ENCODE measurements at regions not wholly inside any gene's neighbourhood (a gene's known extent, or its start where the extent isn't known, plus 50 kb on each side); places are given as distances from the start of the nearest gene placed in this dataset.

GRCh38 chr5:58188262-58188651 lies 271.6 kb downstream of the PLK2 start:
- TF ChIP-seq CTCF (IDR thresholded peaks at IDR 0.05; ENCODE audit: low read depth, low read length, poor library complexity, severe bottlenecking) (no peak), EZH2phosphoT487 (IDR thresholded peaks at IDR 0.05; ENCODE audit: borderline replicate concordance, low read length) (no peak)
- Histone ChIP-seq H3F3A (ENCODE audit: control insufficient read depth, insufficient read depth) (no peaks in the 10 kb centered on the region), H4K20me1 (ENCODE audit: control insufficient read depth, insufficient read depth, low read depth, low read length) (no peaks in the 10 kb centered on the region), H3K79me2 (ENCODE audit: control insufficient read depth, low read length) (no peaks in the 10 kb centered on the region), H3K4me3 (ENCODE audit: low read length) (no peak overlapping the region), H3K27me3 (ENCODE audit: control insufficient read depth, low read length) (no peaks in the 10 kb centered on the region), H3K27ac (ENCODE audit: low read depth, low read length) (no peak overlapping the region), H3K4me2 (ENCODE audit: low read length) (no peak overlapping the region), H3K9me2 (replicated peaks; ENCODE audit: control insufficient read depth, low read length) (no peaks in the 10 kb centered on the region), H3K36me3 (ENCODE audit: control insufficient read depth, low read length) (no peaks in the 10 kb centered on the region), H3K4me1 (ENCODE audit: control insufficient read depth, low read length) (no peaks in the 10 kb centered on the region), H3K9me3 (ENCODE audit: control insufficient read depth, insufficient read depth, low read length) (no peaks in the 10 kb centered on the region)

DNA sequence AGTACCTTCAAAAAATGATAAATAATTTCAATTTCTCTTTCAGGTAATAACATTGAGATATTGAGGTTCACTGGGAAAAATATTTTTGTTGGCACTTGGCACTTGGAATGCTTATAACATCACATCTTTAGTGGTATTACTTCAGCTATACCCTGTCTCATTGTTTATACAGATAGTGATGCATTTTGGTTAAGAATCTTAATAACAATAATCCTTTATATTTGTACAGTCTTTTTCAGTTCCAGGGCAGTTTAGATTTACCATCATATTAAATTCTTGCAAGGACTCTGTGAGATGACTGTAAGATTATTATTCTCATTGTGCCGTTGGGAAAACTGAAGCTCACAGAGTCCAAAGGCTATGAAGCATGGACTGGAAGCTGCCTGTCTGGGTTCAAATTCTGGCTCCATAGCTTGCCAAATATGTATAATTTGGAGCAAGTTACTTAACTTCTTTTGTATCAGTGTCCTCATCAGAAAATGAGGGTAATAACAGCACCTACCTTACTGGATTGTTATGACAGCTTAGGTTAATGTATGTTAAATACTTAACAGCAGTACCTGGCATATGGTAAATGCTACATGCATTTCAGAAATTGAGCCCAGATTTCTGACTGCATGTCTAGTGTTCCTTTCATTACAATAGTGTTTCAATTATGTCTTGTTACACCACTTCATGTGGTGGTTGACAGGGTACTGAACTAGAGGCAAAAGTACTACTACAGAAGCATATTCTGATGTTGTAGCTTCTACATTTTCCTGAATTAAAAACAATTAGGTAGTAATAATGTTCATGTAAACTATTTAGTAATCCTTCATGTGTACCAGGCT lies 272.2 kb downstream of the PLK2 start:
- TF ChIP-seq CTCF (IDR thresholded peaks at IDR 0.05; ENCODE audit: low read depth, low read length, poor library complexity, severe bottlenecking) (no peak), EZH2phosphoT487 (IDR thresholded peaks at IDR 0.05; ENCODE audit: borderline replicate concordance, low read length) (no peak)

GRCh38 chr5:58185801-58186200 lies 274.1 kb downstream of the PLK2 start:
- H3F3A ChIP-seq (ENCODE audit: control insufficient read depth, insufficient read depth) = no peaks in the 10 kb centered on the region
- no peaks in the 10 kb centered on the region for H3K9me3 ChIP-seq (ENCODE audit: control insufficient read depth, insufficient read depth, low read length)
- H3K27ac ChIP-seq (ENCODE audit: low read depth, low read length) = no peak overlapping the region
- no peaks in the 10 kb centered on the region for H3K27me3 ChIP-seq (ENCODE audit: control insufficient read depth, low read length)
- TF ChIP-seq CTCF (IDR thresholded peaks at IDR 0.05; ENCODE audit: low read depth, low read length, poor library complexity, severe bottlenecking) (no peak), EZH2phosphoT487 (IDR thresholded peaks at IDR 0.05; ENCODE audit: borderline replicate concordance, low read length) (no peak)
- H3K4me2 ChIP-seq (ENCODE audit: low read length) = no peak overlapping the region
- H3K4me3 ChIP-seq (ENCODE audit: low read length) = no peak overlapping the region
- H3K36me3 ChIP-seq (ENCODE audit: control insufficient read depth, low read length) = no peaks in the 10 kb centered on the region
- H3K9me2 ChIP-seq (replicated peaks; ENCODE audit: control insufficient read depth, low read length) = no peaks in the 10 kb centered on the region
- H3K79me2 ChIP-seq (ENCODE audit: control insufficient read depth, low read length) = no peaks in the 10 kb centered on the region
- no peaks in the 10 kb centered on the region for H3K4me1 ChIP-seq (ENCODE audit: control insufficient read depth, low read length)
- H4K20me1 ChIP-seq (ENCODE audit: control insufficient read depth, insufficient read depth, low read depth, low read length) = no peaks in the 10 kb centered on the region

More for the DNA sequence above, 272.2 kb downstream of the PLK2 start:
- Histone ChIP-seq H3K4me1 (ENCODE audit: control insufficient read depth, low read length) (no peaks in the 10 kb centered on the region), H3K79me2 (ENCODE audit: control insufficient read depth, low read length) (no peaks in the 10 kb centered on the region), H3K4me3 (ENCODE audit: low read length) (no peak overlapping the region), H3K36me3 (ENCODE audit: control insufficient read depth, low read length) (no peaks in the 10 kb centered on the region), H3K27me3 (ENCODE audit: control insufficient read depth, low read length) (no peaks in the 10 kb centered on the region), H3K9me3 (ENCODE audit: control insufficient read depth, insufficient read depth, low read length) (no peaks in the 10 kb centered on the region), H3K27ac (ENCODE audit: low read depth, low read length) (no peak overlapping the region), H4K20me1 (ENCODE audit: control insufficient read depth, insufficient read depth, low read depth, low read length) (no peaks in the 10 kb centered on the region), H3K9me2 (replicated peaks; ENCODE audit: control insufficient read depth, low read length) (no peaks in the 10 kb centered on the region), H3F3A (ENCODE audit: control insufficient read depth, insufficient read depth) (no peaks in the 10 kb centered on the region), H3K4me2 (ENCODE audit: low read length) (no peak overlapping the region)

All from DOHH2 (cell line).